Stomach (tissue), 8 donors: ENCODE measurements at regions not wholly inside any gene's neighbourhood (a gene's known extent, or its start where the extent isn't known, plus 50 kb on each side); places are given as distances from the start of the nearest gene placed in this dataset.

Experiments
- DNase-seq, 2 donors: peaks; one replicate each; pipeline versions ENCODE4 v3.0.0 to v3.0.0-alpha.2; 2013 to 2019
- H3K27ac ChIP-seq, 5 donors: fragments of 200-600 bp in 4 of 5; sonication (generic) in 4 of 5; one replicate each; pipeline ENCODE4 v1.5.1; 2013 to 2019; ENCODE audit warnings: mild to moderate bottlenecking in 1 of 5, moderate library complexity in 1 of 5
- H3K27me3 ChIP-seq, 3 donors: fragments of 200-600 bp; sonication (generic); one replicate each; pipeline ENCODE4 v1.5.1; 2017 to 2019; ENCODE audit warnings: mixed run types in 1 of 3
- H3K36me3 ChIP-seq, 4 donors: fragments of 200-600 bp; sonication (generic); 1 replicate in 3 of 4; 2 replicates in 1 of 4; pipeline ENCODE4 v1.5.1; 2016 to 2019
- H3K4me1 ChIP-seq, 4 donors: fragments of 200-600 bp; sonication (generic); one replicate each; pipeline ENCODE4 v1.5.1; 2016 to 2019
- H3K4me3 ChIP-seq, 4 donors: fragments of 200-600 bp; sonication (generic) in 3 of 4; one replicate each; pipeline ENCODE4 v1.5.1; 2016 to 2019; ENCODE audit warnings: mild to moderate bottlenecking in 1 of 4
- H3K9me3 ChIP-seq, 4 donors: fragments of 200-600 bp; sonication (generic); one replicate each; pipeline ENCODE4 v1.5.1; 2016 to 2019
- CTCF ChIP-seq, 7 experiments: fragments of 450-650 bp in 4 of 7; fragments of 200-600 bp in 3 of 7; sonication (generic) in 3 of 7; IDR thresholded peaks; one replicate each; pipeline ENCODE4 v1.5.1; 2016 to 2019; ENCODE audit warnings: antibody characterized with exemption in 7 of 7, control low read depth in 2 of 7, mild to moderate bottlenecking in 1 of 7
- EP300 ChIP-seq: sonication (generic); formaldehyde crosslinking; IDR thresholded peaks from one replicate; pipeline ENCODE4 v1.6.1; 2017; ENCODE audit warnings: antibody characterized with exemption
- POLR2A ChIP-seq, 4 donors: fragments of 450-650 bp; IDR thresholded peaks; one replicate each; pipeline ENCODE4 v1.6.1; 2016; ENCODE audit warnings: antibody characterized with exemption in 4 of 4, control low read depth in 2 of 4, mild to moderate bottlenecking in 1 of 4, moderate library complexity in 1 of 4
- POLR2AphosphoS5 ChIP-seq, 3 donors: sonication (generic); formaldehyde crosslinking; IDR thresholded peaks; one replicate each; pipeline ENCODE4 v1.6.1; 2016; ENCODE audit warnings: antibody characterized with exemption in 3 of 3
- WGBS, 5 donors: extraction: QIAGEN DNeasy Blood & Tissue Kit in 3 of 5; methylation state at CpG; one replicate each; pipeline versions ENCODE4 v1.1.5 to v1.1.7; 2013 to 2018; 5-methylcytosine and 5-hydroxymethylcytosine counted together
- intact Hi-C: fragments of 100-400 bp; cut with DNase I; formaldehyde crosslinking; loops from one replicate; pipeline ENCODE4 v1.15.1; 2023; ENCODE audit warnings: low total_unique reads
- donor health status: healthy with polysubstance abuse.
- donor health status: Bipolar disorder and iron deficiency.
- donor health status: healthy.

DNA sequence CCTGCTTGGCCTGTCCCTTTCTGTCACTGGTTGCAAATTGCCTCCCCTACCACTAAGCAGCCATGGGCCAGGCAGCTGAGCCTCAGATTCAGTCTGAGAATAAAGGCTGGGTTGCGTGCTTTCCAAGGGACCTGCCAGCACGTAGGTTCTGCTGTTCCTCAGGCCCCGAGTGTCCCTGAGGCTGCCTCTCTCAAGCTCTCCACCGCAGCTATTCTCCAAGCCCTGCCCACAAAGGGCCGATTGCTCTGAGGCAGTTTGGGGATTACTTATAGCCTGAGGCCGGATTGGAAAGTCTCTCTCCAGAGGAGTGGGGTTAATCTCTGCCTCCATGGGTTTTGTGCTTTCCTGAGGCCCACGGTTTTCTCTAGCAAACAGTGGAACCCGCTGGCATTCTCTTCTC, 590.7 kb downstream of the BCOR start:
- 68 to 84% (median 77%) methylated on average over 8 of the region's 8 CpGs for WGBS, 5 donors
- Histone ChIP-seq H3K27me3 (no peaks in the 10 kb centered on the region), H3K4me3 (no peak overlapping the region), H3K27ac (no peak overlapping the region), H3K4me1 (no peaks in the 10 kb centered on the region), H3K36me3 (no peaks in the 10 kb centered on the region), H3K9me3 (peaks cover 0 to 34% (median 14%) of the 10 kb centered on the region in 4 donors)
- TF ChIP-seq POLR2A (IDR thresholded peaks at IDR 0.05) (no peak), POLR2AphosphoS5 (IDR thresholded peaks at IDR 0.05) (no peak), EP300 (no peak), CTCF (IDR thresholded peaks at IDR 0.05) (no peak)
- DNase-seq = no peak
- intact Hi-C loops = no loop called here

GRCh38 chrX:39507617-39508299, 590.0 kb downstream of the BCOR start:
- no peak overlapping the region for H3K27ac ChIP-seq
- 83 to 97% (median 92%) methylated on average over 4 of the region's 4 CpGs for WGBS, 5 donors
- no peak for DNase-seq
- H3K9me3 ChIP-seq = peaks cover 0 to 34% (median 14%) of the 10 kb centered on the region in 4 donors
- intact Hi-C loops = no loop called here
- H3K4me3 ChIP-seq = no peak overlapping the region
- H3K36me3 ChIP-seq = no peaks in the 10 kb centered on the region
- H3K4me1 ChIP-seq = no peaks in the 10 kb centered on the region
- TF ChIP-seq CTCF (IDR thresholded peaks at IDR 0.05) = no peak
- no peaks in the 10 kb centered on the region for H3K27me3 ChIP-seq

DNA sequence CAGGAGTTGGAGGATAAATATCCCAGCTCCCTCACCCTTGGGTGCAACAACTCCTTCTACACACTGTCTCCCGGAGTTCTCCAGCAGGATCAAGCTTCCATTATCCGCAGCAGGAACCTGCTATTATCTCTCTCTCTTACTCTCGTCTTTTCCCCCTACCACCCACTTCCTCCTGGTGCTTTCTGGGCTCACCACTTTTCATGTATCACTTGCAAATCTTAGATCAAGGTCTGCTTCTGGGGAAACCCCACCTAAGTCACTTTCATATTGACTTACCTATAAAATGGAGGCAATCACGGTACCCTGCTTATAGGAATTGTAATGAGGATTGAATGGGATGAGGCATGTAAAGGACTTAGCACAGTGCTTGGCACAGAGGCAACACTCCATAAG, 589.5 kb downstream of the BCOR start:
- WGBS, 5 donors = 80 to 98% (median 90%) methylated on average over 4 of the region's 4 CpGs
- TF ChIP-seq EP300 (no peak), CTCF (IDR thresholded peaks at IDR 0.05) (no peak), POLR2A (IDR thresholded peaks at IDR 0.05) (no peak), POLR2AphosphoS5 (IDR thresholded peaks at IDR 0.05) (no peak)
- Histone ChIP-seq H3K36me3 (no peaks in the 10 kb centered on the region), H3K4me3 (no peak overlapping the region), H3K27me3 (no peaks in the 10 kb centered on the region), H3K4me1 (no peaks in the 10 kb centered on the region), H3K27ac (no peak overlapping the region), H3K9me3 (peaks cover 0 to 34% (median 14%) of the 10 kb centered on the region in 4 donors)
- intact Hi-C loops = no loop called here
- DNase-seq = no peak

- WGBS, 5 donors = 79 to 100% (median 85%) methylated on average over 1 of the region's 1 CpG
- intact Hi-C loops = no loop called here
- Histone ChIP-seq H3K27me3 (no peaks in the 10 kb centered on the region), H3K4me1 (no peaks in the 10 kb centered on the region), H3K27ac (no peak overlapping the region), H3K9me3 (peaks cover 0 to 34% (median 14%) of the 10 kb centered on the region in 4 donors), H3K4me3 (no peak overlapping the region), H3K36me3 (no peaks in the 10 kb centered on the region)
- no peak for DNase-seq
- TF ChIP-seq POLR2AphosphoS5 (IDR thresholded peaks at IDR 0.05) = no peak
- TF ChIP-seq CTCF (IDR thresholded peaks at IDR 0.05) = no peak
- no peak for TF ChIP-seq POLR2A (IDR thresholded peaks at IDR 0.05)
- TF ChIP-seq EP300 = no peak
These were observed 588.6 kb downstream of the BCOR start for GRCh38 chrX:39509157-39509556.
